ENCODE measurements at regions not wholly inside any gene's neighbourhood (a gene's known extent, or its start where the extent isn't known, plus 50 kb on each side); places are given as distances from the start of the nearest gene placed in this dataset.

GRCh38 chr11:44471603-44472002 lies 93.9 kb upstream of the CD82 start:
- TF ChIP-seq CTCF (IDR thresholded peaks at IDR 0.05) = no peak
- TF ChIP-seq EP300 (IDR thresholded peaks at IDR 0.05) = no peak

All from upper lobe of left lung (tissue), 4 donors.